Astrocyte (in vitro differentiated cells and primary cell): ENCODE measurements at regions not wholly inside any gene's neighbourhood (a gene's known extent, or its start where the extent isn't known, plus 50 kb on each side); places are given as distances from the start of the nearest gene placed in this dataset.

Source experiments
- DNase-seq: peaks from one replicate; pipeline ENCODE4 v3.0.0-alpha.2; 2010; ENCODE audit warnings: low read depth
- FAIRE-seq: peaks from 2 replicates; lab custom pipeline; 2011; peaks lifted over from hg19 to GRCh38; lab: Jason Lieb, UNC
- H2AFZ ChIP-seq: 2 replicates; pipeline ENCODE4 v1.6.0; 2012; ENCODE audit warnings: low read depth, low read length, inconsistent platforms
- H3K27ac ChIP-seq: 2 replicates; pipeline ENCODE4 v1.5.1; 2011; ENCODE audit warnings: low read depth, low read length, inconsistent platforms
- H3K27me3 ChIP-seq: 2 replicates; pipeline ENCODE4 v1.6.0; 2011; ENCODE audit warnings: low read length, inconsistent platforms; ENCODE audit not compliant: insufficient read depth
- H3K36me3 ChIP-seq: 2 replicates; pipeline ENCODE4 v1.5.1; 2011; ENCODE audit warnings: low read length, inconsistent platforms; ENCODE audit not compliant: insufficient read depth
- H3K4me1 ChIP-seq: 2 replicates; pipeline ENCODE4 v1.5.1; 2011; ENCODE audit warnings: low read length, inconsistent platforms; ENCODE audit not compliant: insufficient read depth
- H3K4me2 ChIP-seq: 2 replicates; pipeline ENCODE4 v1.6.0; 2012; ENCODE audit warnings: low read length, inconsistent platforms
- H3K4me3 ChIP-seq: 2 replicates; pipeline ENCODE4 v1.5.1; 2011; ENCODE audit warnings: low read depth, mild to moderate bottlenecking, low read length, inconsistent platforms; ENCODE audit not compliant: insufficient read depth
- H3K79me2 ChIP-seq: 2 replicates; pipeline ENCODE4 v1.6.0; 2012; ENCODE audit warnings: mild to moderate bottlenecking, low read length, inconsistent platforms; ENCODE audit not compliant: insufficient read depth
- H3K9ac ChIP-seq: 2 replicates; pipeline ENCODE4 v1.6.0; 2012; ENCODE audit warnings: mild to moderate bottlenecking, low read length, inconsistent platforms
- H3K9me3 ChIP-seq: 2 replicates; pipeline ENCODE4 v1.5.1; 2012; ENCODE audit warnings: low read depth, mild to moderate bottlenecking, low read length, inconsistent platforms; ENCODE audit not compliant: insufficient read depth
- H4K20me1 ChIP-seq: 2 replicates; pipeline ENCODE4 v1.6.0; 2012; ENCODE audit warnings: low read length, inconsistent platforms; ENCODE audit not compliant: insufficient read depth
- H3K27ac Mint-ChIP-seq: one replicate; pipeline ENCODE4 v1.8.0; 2021; ENCODE audit warnings: mild to moderate bottlenecking, mixed read lengths; ENCODE audit not compliant: unreplicated experiment
- H3K27me3 Mint-ChIP-seq: one replicate; pipeline ENCODE4 v1.8.0; 2021; ENCODE audit warnings: low read depth, mixed read lengths; ENCODE audit not compliant: unreplicated experiment
- H3K36me3 Mint-ChIP-seq: one replicate; pipeline ENCODE4 v1.8.0; 2021; ENCODE audit warnings: low read depth, mixed read lengths; ENCODE audit not compliant: unreplicated experiment
- H3K4me1 Mint-ChIP-seq: one replicate; pipeline ENCODE4 v1.8.0; 2021; ENCODE audit warnings: low read depth, mixed read lengths; ENCODE audit not compliant: unreplicated experiment
- H3K4me3 Mint-ChIP-seq: one replicate; pipeline ENCODE4 v1.8.0; 2021; ENCODE audit warnings: mild to moderate bottlenecking, moderate library complexity, mixed read lengths; ENCODE audit not compliant: unreplicated experiment
- H3K9me3 Mint-ChIP-seq: one replicate; pipeline ENCODE4 v1.8.0; 2021; ENCODE audit warnings: mild to moderate bottlenecking, mixed read lengths; ENCODE audit not compliant: unreplicated experiment
- EZH2 ChIP-seq: IDR thresholded peaks from 2 replicates; pipeline ENCODE4 v1.6.1; 2012; ENCODE audit warnings: mild to moderate bottlenecking, low read length, inconsistent platforms; ENCODE audit not compliant: insufficient read depth
- TF ChIP-seq, protein P1 (sequence below): IDR thresholded peaks from 2 replicates; pipeline ENCODE4 v1.5.1; 2011; ENCODE audit warnings: low read depth, mild to moderate bottlenecking, inconsistent platforms, low read length, moderate library complexity; ENCODE audit not compliant: insufficient read depth

DNA sequence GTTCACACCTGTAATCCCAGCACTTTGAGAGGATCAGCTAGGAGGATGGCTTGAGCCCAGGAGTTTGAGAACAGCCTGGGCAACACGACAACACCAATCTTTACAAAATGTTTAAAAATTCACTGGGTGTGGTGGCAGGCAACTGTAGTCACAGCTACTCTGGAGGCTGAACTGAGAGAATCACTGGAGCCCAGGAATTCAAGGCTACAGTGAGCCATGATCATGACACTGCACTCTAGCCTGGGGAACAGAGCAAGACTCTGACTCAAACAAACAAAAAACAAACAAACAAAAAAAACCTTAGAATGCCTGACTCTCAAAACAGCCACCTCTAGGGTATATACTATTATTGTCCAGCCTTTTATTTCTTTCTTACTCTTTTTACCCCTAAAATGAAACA, 56.5 kb upstream of the PAPSS2 start:
- no peak for FAIRE-seq
- no peaks in the 10 kb centered on the region for H3K27me3 Mint-ChIP-seq

DNA sequence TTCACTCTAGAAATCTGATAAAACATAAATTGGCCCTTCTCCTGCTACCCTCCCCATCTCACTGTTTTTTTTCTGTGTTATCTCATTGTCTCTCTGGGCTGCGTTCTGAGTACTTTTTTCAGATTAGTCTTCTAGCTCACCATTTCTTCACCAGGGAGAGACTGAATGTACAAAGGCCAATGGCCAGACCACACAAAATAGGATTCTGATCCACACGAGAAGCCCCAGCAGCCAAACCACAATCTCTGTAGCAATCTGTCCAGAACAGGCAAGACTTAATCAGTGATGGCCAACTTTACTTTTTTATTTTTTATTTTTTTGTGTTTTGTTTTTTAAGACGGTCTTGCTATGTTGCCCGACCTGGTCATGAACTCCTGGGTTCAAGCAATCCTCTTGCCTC, 55.9 kb upstream of the PAPSS2 start:
- peaks cover 7% of the 10 kb centered on the region for H3K4me1 Mint-ChIP-seq
- Histone ChIP-seq H3K9ac (no peak overlapping the region), H3K79me2 (no peaks in the 10 kb centered on the region), H3K27ac (no peak overlapping the region), H2AFZ (no peak overlapping the region), H3K36me3 (no peaks in the 10 kb centered on the region), H3K9me3 (no peaks in the 10 kb centered on the region), H3K4me1 (no peaks in the 10 kb centered on the region), H4K20me1 (no peaks in the 10 kb centered on the region), H3K4me3 (no peak overlapping the region), H3K4me2 (no peak overlapping the region), H3K27me3 (no peaks in the 10 kb centered on the region)
- no peak for TF ChIP-seq EZH2
- TF ChIP-seq, protein P1, sequence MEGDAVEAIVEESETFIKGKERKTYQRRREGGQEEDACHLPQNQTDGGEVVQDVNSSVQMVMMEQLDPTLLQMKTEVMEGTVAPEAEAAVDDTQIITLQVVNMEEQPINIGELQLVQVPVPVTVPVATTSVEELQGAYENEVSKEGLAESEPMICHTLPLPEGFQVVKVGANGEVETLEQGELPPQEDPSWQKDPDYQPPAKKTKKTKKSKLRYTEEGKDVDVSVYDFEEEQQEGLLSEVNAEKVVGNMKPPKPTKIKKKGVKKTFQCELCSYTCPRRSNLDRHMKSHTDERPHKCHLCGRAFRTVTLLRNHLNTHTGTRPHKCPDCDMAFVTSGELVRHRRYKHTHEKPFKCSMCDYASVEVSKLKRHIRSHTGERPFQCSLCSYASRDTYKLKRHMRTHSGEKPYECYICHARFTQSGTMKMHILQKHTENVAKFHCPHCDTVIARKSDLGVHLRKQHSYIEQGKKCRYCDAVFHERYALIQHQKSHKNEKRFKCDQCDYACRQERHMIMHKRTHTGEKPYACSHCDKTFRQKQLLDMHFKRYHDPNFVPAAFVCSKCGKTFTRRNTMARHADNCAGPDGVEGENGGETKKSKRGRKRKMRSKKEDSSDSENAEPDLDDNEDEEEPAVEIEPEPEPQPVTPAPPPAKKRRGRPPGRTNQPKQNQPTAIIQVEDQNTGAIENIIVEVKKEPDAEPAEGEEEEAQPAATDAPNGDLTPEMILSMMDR: no peak
- FAIRE-seq: no peak
- DNase-seq: no peak
- H3K9me3 Mint-ChIP-seq: no peaks in the 10 kb centered on the region
- H3K27ac Mint-ChIP-seq: no peak overlapping the region
- no peak overlapping the region for H3K4me3 Mint-ChIP-seq
- H3K36me3 Mint-ChIP-seq: no peaks in the 10 kb centered on the region
- no peaks in the 10 kb centered on the region for H3K27me3 Mint-ChIP-seq

More for the DNA sequence above, 56.5 kb upstream of the PAPSS2 start:
- H3K79me2 ChIP-seq: no peaks in the 10 kb centered on the region
- H4K20me1 ChIP-seq: no peaks in the 10 kb centered on the region
- no peaks in the 10 kb centered on the region for H3K9me3 ChIP-seq
- no peaks in the 10 kb centered on the region for H3K36me3 Mint-ChIP-seq
- no peaks in the 10 kb centered on the region for H3K4me1 ChIP-seq
- H3K4me2 ChIP-seq: no peak overlapping the region
- peaks cover 7% of the 10 kb centered on the region for H3K4me1 Mint-ChIP-seq
- TF ChIP-seq, protein P1: no peak
- TF ChIP-seq EZH2: no peak
- H2AFZ ChIP-seq: no peak overlapping the region
- no peak overlapping the region for H3K9ac ChIP-seq
- H3K27ac ChIP-seq: no peak overlapping the region
- no peaks in the 10 kb centered on the region for H3K9me3 Mint-ChIP-seq
- no peak overlapping the region for H3K4me3 ChIP-seq
- H3K27ac Mint-ChIP-seq: no peak overlapping the region
- DNase-seq: no peak
- H3K27me3 ChIP-seq: no peaks in the 10 kb centered on the region
- H3K36me3 ChIP-seq: no peaks in the 10 kb centered on the region
- H3K4me3 Mint-ChIP-seq: no peak overlapping the region

DNA sequence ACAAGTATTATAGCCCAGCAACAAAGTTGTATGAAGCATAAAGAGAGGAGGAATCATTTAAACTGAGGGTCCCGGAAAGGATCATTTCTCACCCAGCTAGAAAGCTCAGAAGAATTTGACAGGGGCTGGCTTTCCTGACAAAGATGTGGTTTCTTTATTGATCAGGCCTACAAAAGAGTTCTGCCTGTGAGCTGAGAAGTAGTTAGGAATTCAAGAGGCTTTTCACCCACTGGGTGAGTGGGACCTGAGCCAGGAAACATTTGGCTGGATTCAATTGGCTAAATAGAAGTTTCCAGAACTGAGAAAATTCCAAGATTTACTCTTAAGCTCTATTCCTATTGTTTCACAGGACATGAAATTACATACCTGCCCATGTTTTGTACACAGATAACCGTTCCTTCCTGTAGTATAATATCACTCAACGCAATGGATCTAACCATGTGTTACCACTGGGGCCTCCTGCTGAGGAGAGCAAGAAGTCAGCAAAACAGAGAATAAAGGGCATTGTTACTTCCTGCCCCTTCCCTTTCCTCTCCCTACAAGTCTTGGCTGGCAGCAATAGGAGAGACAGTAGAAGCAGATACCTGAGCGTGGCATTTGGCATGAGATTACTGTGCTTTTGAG, 53.9 kb upstream of the PAPSS2 start:
- no peaks in the 10 kb centered on the region for H3K36me3 Mint-ChIP-seq
- H3K4me1 Mint-ChIP-seq: peaks cover 7% of the 10 kb centered on the region
- H3K27ac ChIP-seq: no peak overlapping the region
- H3K27me3 Mint-ChIP-seq: no peaks in the 10 kb centered on the region
- H3K79me2 ChIP-seq: no peaks in the 10 kb centered on the region
- TF ChIP-seq, protein P1: no peak
- TF ChIP-seq EZH2: no peak
- peaks cover 1% of the 10 kb centered on the region for H3K9me3 Mint-ChIP-seq
- H3K36me3 ChIP-seq: no peaks in the 10 kb centered on the region
- H2AFZ ChIP-seq: no peak overlapping the region
- FAIRE-seq (peak; percentile 17), DNase-seq (peak; percentile 40)
- H3K4me2 ChIP-seq: no peak overlapping the region
- no peak overlapping the region for H3K9ac ChIP-seq
- H3K4me3 ChIP-seq: no peak overlapping the region
- no peak overlapping the region for H3K4me3 Mint-ChIP-seq
- no peaks in the 10 kb centered on the region for H3K9me3 ChIP-seq
- no peaks in the 10 kb centered on the region for H3K4me1 ChIP-seq
- no peaks in the 10 kb centered on the region for H3K27me3 ChIP-seq
- no peaks in the 10 kb centered on the region for H4K20me1 ChIP-seq
- H3K27ac Mint-ChIP-seq: no peak overlapping the region
